PFSK-1 (cell line): ENCODE measurements at regions not wholly inside any gene's neighbourhood (a gene's known extent, or its start where the extent isn't known, plus 50 kb on each side); places are given as distances from the start of the nearest gene placed in this dataset.

Experiments used
- POLR2AphosphoS5 ChIP-seq: IDR thresholded peaks from 2 replicates; pipeline ENCODE4 v1.6.1; 2012; ENCODE audit warnings: low read depth, mild to moderate bottlenecking, control low read depth, low read length, moderate library complexity
- SIN3A ChIP-seq: IDR thresholded peaks from 2 replicates; pipeline ENCODE4 v1.6.1; 2012; ENCODE audit warnings: mild to moderate bottlenecking, low read length, moderate library complexity, borderline replicate concordance; ENCODE audit not compliant: insufficient read depth
- TAF1 ChIP-seq: IDR thresholded peaks from 2 replicates; pipeline ENCODE4 v1.6.1; 2012; ENCODE audit warnings: low read length, control low read depth, borderline replicate concordance; ENCODE audit not compliant: insufficient read depth
- TF ChIP-seq, protein P1 (sequence below), 2 experiments: IDR thresholded peaks; 2 replicates each; pipeline versions ENCODE4 v1.6.1 to v1.8.0; 2011 to 2012; ENCODE audit warnings: low read depth in 2 of 2, low read length in 2 of 2, control low read depth in 1 of 2, inconsistent platforms in 1 of 2, mild to moderate bottlenecking in 1 of 2, moderate library complexity in 1 of 2; ENCODE audit not compliant: insufficient read depth in 1 of 2

DNA sequence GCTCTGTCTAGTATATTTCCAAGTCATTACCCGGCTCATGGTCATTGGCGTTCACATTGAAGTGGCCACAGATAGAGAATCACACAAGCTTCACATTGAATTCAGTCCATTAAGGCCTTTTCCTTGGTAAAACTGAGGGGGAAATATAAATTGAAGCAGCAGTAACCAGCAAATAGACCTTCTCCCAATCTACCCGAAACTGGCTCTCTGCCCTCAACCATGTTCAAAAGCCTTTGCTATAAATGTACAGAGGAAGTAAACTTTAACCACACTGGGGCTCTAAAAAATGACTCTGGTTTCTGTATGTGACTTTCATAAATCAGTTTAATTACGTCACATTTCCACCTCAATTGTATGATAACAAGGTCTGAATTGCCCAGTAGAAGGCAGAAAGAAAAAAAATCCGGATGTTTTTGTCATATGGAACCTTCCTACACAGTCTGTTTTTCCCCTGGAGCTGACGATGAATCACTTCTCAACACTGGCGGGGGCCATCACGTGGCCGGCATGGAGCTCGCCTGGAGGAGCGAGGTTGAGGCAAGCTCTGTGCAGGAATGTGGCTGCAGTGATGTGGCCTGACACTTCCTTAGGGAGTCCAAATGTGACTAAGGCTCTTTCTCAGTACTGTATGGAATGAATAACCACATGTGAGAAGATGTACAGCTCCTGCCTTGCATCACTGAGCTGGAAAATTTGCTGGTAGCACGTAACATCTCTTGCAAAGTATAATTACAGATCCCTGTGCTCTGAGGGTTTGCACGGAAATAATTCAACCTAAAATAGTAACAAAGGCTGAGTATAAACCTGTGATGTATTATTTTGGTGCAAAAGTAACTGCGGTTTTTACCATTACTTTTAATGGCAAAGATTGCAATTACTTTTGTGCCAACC lies 58.6 kb upstream of the SNX9 start:
- TF ChIP-seq POLR2AphosphoS5 (peak; percentile 28; the same call in 1 of the 2 replicates), TAF1 (peak; percentile 50; the same call in 1 of the 2 replicates), SIN3A (peak; percentile 90; the same call in 1 of the 2 replicates)
- TF ChIP-seq, protein P1, sequence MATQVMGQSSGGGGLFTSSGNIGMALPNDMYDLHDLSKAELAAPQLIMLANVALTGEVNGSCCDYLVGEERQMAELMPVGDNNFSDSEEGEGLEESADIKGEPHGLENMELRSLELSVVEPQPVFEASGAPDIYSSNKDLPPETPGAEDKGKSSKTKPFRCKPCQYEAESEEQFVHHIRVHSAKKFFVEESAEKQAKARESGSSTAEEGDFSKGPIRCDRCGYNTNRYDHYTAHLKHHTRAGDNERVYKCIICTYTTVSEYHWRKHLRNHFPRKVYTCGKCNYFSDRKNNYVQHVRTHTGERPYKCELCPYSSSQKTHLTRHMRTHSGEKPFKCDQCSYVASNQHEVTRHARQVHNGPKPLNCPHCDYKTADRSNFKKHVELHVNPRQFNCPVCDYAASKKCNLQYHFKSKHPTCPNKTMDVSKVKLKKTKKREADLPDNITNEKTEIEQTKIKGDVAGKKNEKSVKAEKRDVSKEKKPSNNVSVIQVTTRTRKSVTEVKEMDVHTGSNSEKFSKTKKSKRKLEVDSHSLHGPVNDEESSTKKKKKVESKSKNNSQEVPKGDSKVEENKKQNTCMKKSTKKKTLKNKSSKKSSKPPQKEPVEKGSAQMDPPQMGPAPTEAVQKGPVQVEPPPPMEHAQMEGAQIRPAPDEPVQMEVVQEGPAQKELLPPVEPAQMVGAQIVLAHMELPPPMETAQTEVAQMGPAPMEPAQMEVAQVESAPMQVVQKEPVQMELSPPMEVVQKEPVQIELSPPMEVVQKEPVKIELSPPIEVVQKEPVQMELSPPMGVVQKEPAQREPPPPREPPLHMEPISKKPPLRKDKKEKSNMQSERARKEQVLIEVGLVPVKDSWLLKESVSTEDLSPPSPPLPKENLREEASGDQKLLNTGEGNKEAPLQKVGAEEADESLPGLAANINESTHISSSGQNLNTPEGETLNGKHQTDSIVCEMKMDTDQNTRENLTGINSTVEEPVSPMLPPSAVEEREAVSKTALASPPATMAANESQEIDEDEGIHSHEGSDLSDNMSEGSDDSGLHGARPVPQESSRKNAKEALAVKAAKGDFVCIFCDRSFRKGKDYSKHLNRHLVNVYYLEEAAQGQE (IDR thresholded peaks at IDR 0.05; ENCODE audit: insufficient read depth in 1 of 2, low read depth in 2 of 2, low read length in 2 of 2), result peak in 1 of 2 experiments; percentile 31; a peak in 1 of 4 replicates
